ENCODE measurements at regions not wholly inside any gene's neighbourhood (a gene's known extent, or its start where the extent isn't known, plus 50 kb on each side); places are given as distances from the start of the nearest gene placed in this dataset.
"Not testable (repeated sequence)": the region's sequence is repeated elsewhere in the genome, so short reads cannot be mapped to it uniquely, and the experiment has no call there.

GRCh38 chr17:70323269-70323668, 153.9 kb downstream of the KCNJ2 start:
- no peak for DNase-seq

- DNase-seq: no peak
Measured at GRCh38 chr17:70324031-70324430, 154.7 kb downstream of the KCNJ2 start.

- no peak for DNase-seq
Measured at GRCh38 chr17:70327279-70327678, 157.9 kb downstream of the KCNJ2 start.

- no peak for DNase-seq
Measured at GRCh38 chr17:70327723-70328122, 158.4 kb downstream of the KCNJ2 start.

GRCh38 chr17:70329721-70330120, 160.4 kb downstream of the KCNJ2 start:
- no peak for DNase-seq

GRCh38 chr17:70331066-70331465, 161.7 kb downstream of the KCNJ2 start:
- not testable (repeated sequence) for DNase-seq

GRCh38 chr17:70332356-70333210, 163.3 kb downstream of the KCNJ2 start:
- peak; percentile 34 for DNase-seq

GRCh38 chr17:70336411-70336810, 167.1 kb downstream of the KCNJ2 start:
- DNase-seq: no peak

GRCh38 chr17:70338946-70339354, 169.6 kb downstream of the KCNJ2 start:
- no peak for DNase-seq

- no peak for DNase-seq
Measured at GRCh38 chr17:70343114-70343513, 173.8 kb downstream of the KCNJ2 start.

- no peak for DNase-seq
Measured at GRCh38 chr17:70344386-70345060, 175.2 kb downstream of the KCNJ2 start.

GRCh38 chr17:70345061-70345460, 175.7 kb downstream of the KCNJ2 start:
- DNase-seq: no peak

- no peak for DNase-seq
Measured at GRCh38 chr17:70352834-70353233, 183.5 kb downstream of the KCNJ2 start.

GRCh38 chr17:70353408-70354092, 184.2 kb downstream of the KCNJ2 start:
- no peak for DNase-seq

GRCh38 chr17:70355185-70355584, 185.9 kb downstream of the KCNJ2 start:
- DNase-seq: no peak

- DNase-seq: no peak
Measured at GRCh38 chr17:70357190-70357589, 187.9 kb downstream of the KCNJ2 start.

GRCh38 chr17:70365091-70365583, 195.8 kb downstream of the KCNJ2 start:
- DNase-seq: no peak

GRCh38 chr17:70366386-70366785, 197.1 kb downstream of the KCNJ2 start:
- DNase-seq: no peak

GRCh38 chr17:70368011-70368410, 198.7 kb downstream of the KCNJ2 start:
- DNase-seq: no peak

- DNase-seq: no peak
Measured at GRCh38 chr17:70369391-70369790, 200.1 kb downstream of the KCNJ2 start.

GRCh38 chr17:70370816-70371215, 201.5 kb downstream of the KCNJ2 start:
- DNase-seq: no peak

- no peak for DNase-seq
Measured at GRCh38 chr17:70373369-70373768, 204.0 kb downstream of the KCNJ2 start.

- DNase-seq: no peak
Measured at GRCh38 chr17:70374496-70374895, 205.2 kb downstream of the KCNJ2 start.
